ENCODE measurements at regions not wholly inside any gene's neighbourhood (a gene's known extent, or its start where the extent isn't known, plus 50 kb on each side); places are given as distances from the start of the nearest gene placed in this dataset.

DNA sequence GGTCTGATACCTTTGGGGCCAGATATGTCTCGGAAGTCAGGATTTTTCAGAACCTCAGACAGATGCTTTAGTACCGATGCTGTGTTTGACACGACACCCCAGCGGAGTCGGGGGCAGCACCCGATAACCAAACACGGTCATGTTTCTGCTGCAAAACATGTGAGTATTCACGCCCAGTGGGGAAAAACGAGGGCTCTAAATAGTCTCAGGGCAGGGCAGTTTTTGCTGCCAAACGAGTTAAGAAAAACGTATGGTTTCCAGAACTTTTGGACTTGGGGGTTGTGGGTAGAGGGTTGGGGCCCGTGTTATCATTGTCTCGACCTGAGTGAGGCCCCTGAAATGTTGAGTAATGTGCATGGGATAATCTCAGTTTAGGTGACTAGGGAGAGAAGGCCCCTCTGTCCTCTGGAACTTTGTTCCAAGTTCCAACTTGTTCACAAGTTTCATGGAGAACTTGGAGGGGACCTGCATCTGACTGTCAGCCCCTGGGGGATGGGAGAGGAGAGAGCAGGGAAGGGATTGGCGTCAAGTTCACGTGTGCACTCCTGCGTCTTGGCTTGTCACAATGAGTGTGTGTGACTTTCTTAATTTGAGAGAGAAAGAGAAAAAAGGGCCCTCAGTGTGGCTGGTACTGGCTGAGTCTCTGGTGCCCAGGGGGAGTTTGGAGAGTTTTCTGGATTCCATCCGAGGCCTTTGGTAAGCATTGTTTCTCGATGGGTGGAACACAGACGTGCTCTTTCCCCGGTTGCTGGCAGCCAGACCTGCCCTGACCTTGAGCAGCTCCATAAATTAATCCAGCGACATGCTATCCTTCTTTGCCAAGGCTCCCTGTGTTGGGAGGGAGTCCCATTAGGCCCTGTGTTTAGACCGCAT lies 83.9 kb upstream of the CIBAR2 start:
- TF ChIP-seq POLR2A (IDR thresholded peaks at IDR 0.05) (no peak), POLR2AphosphoS5 (IDR thresholded peaks at IDR 0.05) (no peak)
- TF ChIP-seq, protein P1, sequence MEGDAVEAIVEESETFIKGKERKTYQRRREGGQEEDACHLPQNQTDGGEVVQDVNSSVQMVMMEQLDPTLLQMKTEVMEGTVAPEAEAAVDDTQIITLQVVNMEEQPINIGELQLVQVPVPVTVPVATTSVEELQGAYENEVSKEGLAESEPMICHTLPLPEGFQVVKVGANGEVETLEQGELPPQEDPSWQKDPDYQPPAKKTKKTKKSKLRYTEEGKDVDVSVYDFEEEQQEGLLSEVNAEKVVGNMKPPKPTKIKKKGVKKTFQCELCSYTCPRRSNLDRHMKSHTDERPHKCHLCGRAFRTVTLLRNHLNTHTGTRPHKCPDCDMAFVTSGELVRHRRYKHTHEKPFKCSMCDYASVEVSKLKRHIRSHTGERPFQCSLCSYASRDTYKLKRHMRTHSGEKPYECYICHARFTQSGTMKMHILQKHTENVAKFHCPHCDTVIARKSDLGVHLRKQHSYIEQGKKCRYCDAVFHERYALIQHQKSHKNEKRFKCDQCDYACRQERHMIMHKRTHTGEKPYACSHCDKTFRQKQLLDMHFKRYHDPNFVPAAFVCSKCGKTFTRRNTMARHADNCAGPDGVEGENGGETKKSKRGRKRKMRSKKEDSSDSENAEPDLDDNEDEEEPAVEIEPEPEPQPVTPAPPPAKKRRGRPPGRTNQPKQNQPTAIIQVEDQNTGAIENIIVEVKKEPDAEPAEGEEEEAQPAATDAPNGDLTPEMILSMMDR (IDR thresholded peaks at IDR 0.05) = no peak
